ENCODE measurements at regions not wholly inside any gene's neighbourhood (a gene's known extent, or its start where the extent isn't known, plus 50 kb on each side); places are given as distances from the start of the nearest gene placed in this dataset.

DNA sequence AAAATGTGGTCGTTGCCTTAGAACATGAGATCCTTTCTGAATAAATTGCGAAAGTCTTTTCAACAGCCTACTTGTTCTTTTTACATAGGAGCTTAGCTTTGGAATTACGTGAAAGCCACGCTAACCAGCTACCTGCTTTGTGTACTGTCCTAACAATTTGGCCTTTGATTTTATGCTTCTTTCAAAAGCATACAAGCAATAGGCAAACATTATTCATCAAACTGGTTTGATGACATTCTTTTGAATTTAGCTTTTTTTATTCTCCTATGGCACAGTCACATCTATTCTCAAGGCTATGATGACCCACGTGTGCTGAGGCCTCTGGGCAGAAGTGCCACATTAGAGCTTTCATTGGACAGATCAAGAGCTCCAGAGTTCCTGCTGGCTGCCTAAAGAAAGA lies 178.0 kb upstream of the DPT start:
- peaks cover 0 to 23% (median 15%) of the 10 kb centered on the region in 4 donors for H3K4me1 ChIP-seq
- in situ Hi-C loops (cut with MboI; ENCODE audit: low pct_ligation_motif_present in 1 of 4, low pct_unique_long_range_greater_than_20kb in 1 of 4, low sequenced_read_pairs in 3 of 4), result no loop called here
- peak; percentile 20 for DNase-seq
- no peaks in the 10 kb centered on the region for H3K9me3 ChIP-seq
- H3K27ac ChIP-seq, result peak overlapping the region in 3 of 4 donors; percentile 15 to 51 (median 30)
- intact Hi-C loops (cut with DNase I; ENCODE audit: low total_unique reads), result no loop called here
- TF ChIP-seq EP300 (IDR thresholded peaks at IDR 0.05; ENCODE audit: low read depth) (no peak), POLR2AphosphoS5 (IDR thresholded peaks at IDR 0.05) (peak in 1 of 3 donors; percentile 30), POLR2A (IDR thresholded peaks at IDR 0.05) (no peak)
- TF ChIP-seq, protein P1, sequence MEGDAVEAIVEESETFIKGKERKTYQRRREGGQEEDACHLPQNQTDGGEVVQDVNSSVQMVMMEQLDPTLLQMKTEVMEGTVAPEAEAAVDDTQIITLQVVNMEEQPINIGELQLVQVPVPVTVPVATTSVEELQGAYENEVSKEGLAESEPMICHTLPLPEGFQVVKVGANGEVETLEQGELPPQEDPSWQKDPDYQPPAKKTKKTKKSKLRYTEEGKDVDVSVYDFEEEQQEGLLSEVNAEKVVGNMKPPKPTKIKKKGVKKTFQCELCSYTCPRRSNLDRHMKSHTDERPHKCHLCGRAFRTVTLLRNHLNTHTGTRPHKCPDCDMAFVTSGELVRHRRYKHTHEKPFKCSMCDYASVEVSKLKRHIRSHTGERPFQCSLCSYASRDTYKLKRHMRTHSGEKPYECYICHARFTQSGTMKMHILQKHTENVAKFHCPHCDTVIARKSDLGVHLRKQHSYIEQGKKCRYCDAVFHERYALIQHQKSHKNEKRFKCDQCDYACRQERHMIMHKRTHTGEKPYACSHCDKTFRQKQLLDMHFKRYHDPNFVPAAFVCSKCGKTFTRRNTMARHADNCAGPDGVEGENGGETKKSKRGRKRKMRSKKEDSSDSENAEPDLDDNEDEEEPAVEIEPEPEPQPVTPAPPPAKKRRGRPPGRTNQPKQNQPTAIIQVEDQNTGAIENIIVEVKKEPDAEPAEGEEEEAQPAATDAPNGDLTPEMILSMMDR (IDR thresholded peaks at IDR 0.05), result no peak
- 45 to 47% methylated on average over 5 of the region's 5 CpGs for WGBS, 2 donors (ENCODE audit: low coverage in 1 of 2)
- no peaks in the 10 kb centered on the region for H3K36me3 ChIP-seq
- H3K27me3 ChIP-seq, result no peaks in the 10 kb centered on the region
- no peak overlapping the region for H3K4me3 ChIP-seq

DNA sequence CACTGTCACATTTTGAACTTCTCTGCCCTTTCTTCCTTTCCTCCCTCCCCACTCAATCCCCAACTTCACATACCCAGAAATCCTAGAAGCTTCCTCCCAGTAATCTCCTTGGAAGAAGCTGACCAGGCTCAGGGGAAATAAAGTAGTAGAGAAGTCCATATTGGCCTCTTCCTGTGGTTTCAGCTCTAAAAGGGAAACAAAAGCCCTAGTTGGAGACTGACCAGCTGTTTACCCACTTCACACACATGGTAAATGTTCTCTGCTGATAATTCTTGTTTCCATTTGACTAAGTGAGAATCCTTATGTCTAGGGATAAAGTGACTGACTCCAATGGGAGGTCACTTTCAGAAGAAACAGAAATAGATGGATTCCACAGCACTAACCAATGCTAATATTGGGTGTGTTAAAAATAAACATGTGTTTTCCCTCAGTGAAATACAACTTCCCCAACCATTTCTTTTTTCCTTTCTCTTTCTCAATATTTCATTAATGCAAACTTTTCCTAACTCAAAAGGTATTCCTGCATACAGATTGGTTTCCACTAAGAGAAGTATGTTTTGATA lies 178.9 kb upstream of the DPT start:
- H3K9me3 ChIP-seq, result no peaks in the 10 kb centered on the region
- H3K4me1 ChIP-seq, result peaks cover 0 to 23% (median 15%) of the 10 kb centered on the region in 4 donors
- TF ChIP-seq POLR2A (IDR thresholded peaks at IDR 0.05) (no peak), POLR2AphosphoS5 (IDR thresholded peaks at IDR 0.05) (no peak), EP300 (IDR thresholded peaks at IDR 0.05; ENCODE audit: low read depth) (no peak)
- TF ChIP-seq, protein P1 (IDR thresholded peaks at IDR 0.05), result no peak
- H3K27me3 ChIP-seq, result no peaks in the 10 kb centered on the region
- in situ Hi-C loops (cut with MboI; ENCODE audit: low pct_ligation_motif_present in 1 of 4, low pct_unique_long_range_greater_than_20kb in 1 of 4, low sequenced_read_pairs in 3 of 4), result no loop called here
- no peak for DNase-seq
- no peaks in the 10 kb centered on the region for H3K36me3 ChIP-seq
- H3K4me3 ChIP-seq, result no peak overlapping the region
- intact Hi-C loops (cut with DNase I; ENCODE audit: low total_unique reads), result no loop called here
- peak overlapping the region in 2 of 4 donors; percentile 10 to 25 for H3K27ac ChIP-seq

DNA sequence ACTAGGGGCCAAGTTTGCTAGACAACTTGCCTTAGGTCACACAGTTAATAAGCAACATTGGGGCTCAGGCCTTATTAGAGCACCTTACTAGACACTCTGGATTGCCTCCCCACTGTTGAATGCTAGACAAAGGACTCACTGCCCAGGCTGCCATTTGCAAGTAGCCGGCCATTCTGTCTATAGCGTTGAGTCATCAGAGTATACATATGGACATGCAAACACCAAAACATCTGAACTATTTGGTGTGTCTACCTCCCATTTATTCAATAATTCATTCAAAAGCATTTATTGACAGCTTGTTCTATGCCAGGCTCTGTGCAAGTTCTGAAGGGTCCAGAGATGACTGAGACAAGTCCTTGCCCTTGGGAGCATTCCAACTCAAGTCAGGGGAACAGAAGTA lies 181.4 kb upstream of the DPT start:
- in situ Hi-C loops (cut with MboI; ENCODE audit: low pct_ligation_motif_present in 1 of 4, low pct_unique_long_range_greater_than_20kb in 1 of 4, low sequenced_read_pairs in 3 of 4) (no loop called here), intact Hi-C loops (cut with DNase I; ENCODE audit: low total_unique reads) (no loop called here)
- 68% methylated on average over 2 of the region's 2 CpGs; no CpG with 5 or more reads in 1 of the 2 donors for WGBS, 2 donors (ENCODE audit: low coverage in 1 of 2)
- H3K4me1 ChIP-seq, result peaks cover 0 to 29% (median 19%) of the 10 kb centered on the region in 4 donors
- no peaks in the 10 kb centered on the region for H3K36me3 ChIP-seq
- no peaks in the 10 kb centered on the region for H3K9me3 ChIP-seq
- H3K27me3 ChIP-seq, result no peaks in the 10 kb centered on the region
- H3K27ac ChIP-seq, result no peak overlapping the region
- no peak overlapping the region for H3K4me3 ChIP-seq
- no peak for DNase-seq
- no peak for TF ChIP-seq POLR2A (IDR thresholded peaks at IDR 0.05)
- no peak for TF ChIP-seq POLR2AphosphoS5 (IDR thresholded peaks at IDR 0.05)

DNA sequence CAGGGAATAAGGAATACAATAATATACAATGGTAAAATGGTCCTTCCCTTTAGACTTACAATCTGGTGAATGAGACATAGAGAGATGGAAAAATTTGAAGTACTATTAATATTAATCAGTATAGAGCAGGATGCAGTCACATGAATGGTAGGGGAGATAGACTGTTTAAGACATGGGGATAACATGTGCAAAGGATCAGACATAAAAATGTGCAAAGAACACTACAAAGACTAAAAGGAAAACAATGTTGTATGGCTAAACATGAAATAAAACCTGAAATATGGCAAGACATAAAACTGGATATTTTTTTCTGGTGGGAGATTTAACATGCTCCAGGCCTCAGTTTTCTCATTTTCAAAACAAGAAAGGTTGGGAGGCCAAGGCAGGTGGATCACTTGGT lies 182.4 kb upstream of the DPT start:
- Histone ChIP-seq H3K27me3 (no peaks in the 10 kb centered on the region), H3K9me3 (no peaks in the 10 kb centered on the region), H3K36me3 (no peaks in the 10 kb centered on the region), H3K4me3 (no peak overlapping the region), H3K27ac (no peak overlapping the region), H3K4me1 (peaks cover 0 to 28% (median 17%) of the 10 kb centered on the region in 4 donors)
- intact Hi-C loops (cut with DNase I; ENCODE audit: low total_unique reads), result no loop called here
- no peak for DNase-seq
- in situ Hi-C loops (cut with MboI; ENCODE audit: low pct_ligation_motif_present in 1 of 4, low pct_unique_long_range_greater_than_20kb in 1 of 4, low sequenced_read_pairs in 3 of 4), result no loop called here
- TF ChIP-seq EP300 (IDR thresholded peaks at IDR 0.05; ENCODE audit: low read depth) (no peak), POLR2A (IDR thresholded peaks at IDR 0.05) (no peak), POLR2AphosphoS5 (IDR thresholded peaks at IDR 0.05) (no peak)
- TF ChIP-seq, protein P1 (IDR thresholded peaks at IDR 0.05), result no peak

All from transverse colon (tissue), 4 donors.